Neural cell (in vitro differentiated cells): ENCODE measurements at regions not wholly inside any gene's neighbourhood (a gene's known extent, or its start where the extent isn't known, plus 50 kb on each side); places are given as distances from the start of the nearest gene placed in this dataset.

Source experiments
- H2AFZ ChIP-seq: fragments of 200-600, 300-800 bp; sonication (generic), shearing (Covaris generic); 2 replicates; pipeline ENCODE4 v1.6.0; 2014; ENCODE audit warnings: low read depth, mild to moderate bottlenecking, antibody characterized with exemption, low read length, moderate library complexity
- H3F3A ChIP-seq: fragments of 200-600 bp; shearing (Covaris generic); 2 replicates; pipeline ENCODE4 v1.6.1; 2016; ENCODE audit warnings: mild to moderate bottlenecking, moderate library complexity, mixed read lengths, antibody characterized with exemption, low read length; ENCODE audit not compliant: insufficient read depth, poor library complexity, severe bottlenecking
- H3K27ac ChIP-seq: fragments of 200-600, 300-800 bp; sonication (generic), shearing (Covaris generic); 2 replicates; pipeline ENCODE4 v1.5.1; 2014; ENCODE audit warnings: mild to moderate bottlenecking, low read length, moderate library complexity
- H3K27me3 ChIP-seq: fragments of 300-800, 200-600 bp; sonication (generic), shearing (Covaris generic); 2 replicates; pipeline ENCODE4 v1.6.0; 2014; ENCODE audit warnings: mild to moderate bottlenecking, low read depth, low read length, moderate library complexity; ENCODE audit not compliant: insufficient read depth
- H3K36me3 ChIP-seq: fragments of 300-800, 200-600 bp; sonication (generic), shearing (Covaris generic); 2 replicates; pipeline ENCODE4 v1.5.1; 2014; ENCODE audit warnings: mild to moderate bottlenecking, antibody characterized with exemption, low read length, moderate library complexity; ENCODE audit not compliant: insufficient read depth
- H3K4me2 ChIP-seq: fragments of 300-800, 200-600 bp; sonication (generic), shearing (Covaris generic); 2 replicates; pipeline ENCODE4 v1.6.0; 2014; ENCODE audit warnings: mild to moderate bottlenecking, low read length
- H3K4me3 ChIP-seq: fragments of 300-800, 200-600 bp; sonication (generic), shearing (Covaris generic); 2 replicates; pipeline ENCODE4 v1.5.1; 2014; ENCODE audit warnings: mild to moderate bottlenecking, low read length, moderate library complexity
- H3K79me2 ChIP-seq: fragments of 200-600 bp; shearing (Covaris generic); replicated peaks from 2 replicates; pipeline ENCODE4 v1.6.0; 2014; ENCODE audit warnings: mild to moderate bottlenecking, low read length, moderate library complexity; ENCODE audit not compliant: insufficient read depth
- H3K9ac ChIP-seq: fragments of 300-800, 200-600 bp; sonication (generic), shearing (Covaris generic); 2 replicates; pipeline ENCODE4 v1.6.1; 2016; ENCODE audit warnings: mild to moderate bottlenecking, low read length, mixed read lengths
- H3K9me2 ChIP-seq: fragments of 200-600 bp; shearing (Covaris generic); 2 replicates; pipeline ENCODE4 v1.6.1; 2016; ENCODE audit warnings: mild to moderate bottlenecking, low read length, mixed read lengths; ENCODE audit not compliant: insufficient read depth
- H3K9me3 ChIP-seq: fragments of 200-600, 300-800 bp; sonication (generic), shearing (Covaris generic); 2 replicates; pipeline ENCODE4 v1.6.1; 2016; ENCODE audit warnings: mild to moderate bottlenecking, mixed run types, low read length, moderate library complexity, mixed read lengths
- H4K20me1 ChIP-seq: fragments of 200-600 bp; shearing (Covaris generic); 2 replicates; pipeline ENCODE4 v1.6.1; 2016; ENCODE audit warnings: mild to moderate bottlenecking, mixed run types; ENCODE audit not compliant: insufficient read depth
- EP300 ChIP-seq: fragments of 450-650 bp; conservative IDR thresholded peaks from 2 replicates; pipeline ENCODE4 v1.6.1; 2014; ENCODE audit warnings: antibody characterized with exemption, mild to moderate bottlenecking, moderate library complexity; ENCODE audit not compliant: poor library complexity, severe bottlenecking
- EZH2 ChIP-seq: fragments of 200-600, 300-800 bp; shearing (Covaris generic), sonication (generic); IDR thresholded peaks from 2 replicates; pipeline ENCODE4 v1.6.1; 2014; ENCODE audit warnings: antibody characterized with exemption, low read length, borderline replicate concordance, mild to moderate bottlenecking; ENCODE audit not compliant: insufficient read depth, poor library complexity, severe bottlenecking
- MXI1 ChIP-seq: fragments of 450-650 bp; conservative IDR thresholded peaks from 2 replicates; pipeline ENCODE4 v1.6.1; 2014; ENCODE audit warnings: antibody characterized with exemption, mild to moderate bottlenecking; ENCODE audit not compliant: poor library complexity, severe bottlenecking
- POLR2AphosphoS5 ChIP-seq: IDR thresholded peaks from 2 replicates; pipeline ENCODE4 v1.6.1; 2012
- RAD21 ChIP-seq: fragments of 450-650 bp; conservative IDR thresholded peaks from 2 replicates; pipeline ENCODE4 v1.6.1; 2014; ENCODE audit warnings: antibody characterized with exemption, mild to moderate bottlenecking, moderate library complexity
- SMC3 ChIP-seq: fragments of 450-650 bp; conservative IDR thresholded peaks from 2 replicates; pipeline ENCODE4 v1.6.1; 2014; ENCODE audit warnings: antibody characterized with exemption, mild to moderate bottlenecking, moderate library complexity; ENCODE audit not compliant: poor library complexity
- TAF1 ChIP-seq: IDR thresholded peaks from 2 replicates; pipeline ENCODE4 v1.6.1; 2012; ENCODE audit warnings: low read depth
- TF ChIP-seq, protein P1 (sequence below): IDR thresholded peaks from 2 replicates; pipeline ENCODE4 v1.6.1; 2012; ENCODE audit warnings: borderline replicate concordance
- TF ChIP-seq, protein P2 (sequence below): fragments of 450-650 bp; IDR thresholded peaks from 2 replicates; pipeline ENCODE4 v1.5.1; 2014; ENCODE audit warnings: antibody characterized with exemption, mild to moderate bottlenecking, moderate library complexity; ENCODE audit not compliant: poor library complexity, severe bottlenecking

DNA sequence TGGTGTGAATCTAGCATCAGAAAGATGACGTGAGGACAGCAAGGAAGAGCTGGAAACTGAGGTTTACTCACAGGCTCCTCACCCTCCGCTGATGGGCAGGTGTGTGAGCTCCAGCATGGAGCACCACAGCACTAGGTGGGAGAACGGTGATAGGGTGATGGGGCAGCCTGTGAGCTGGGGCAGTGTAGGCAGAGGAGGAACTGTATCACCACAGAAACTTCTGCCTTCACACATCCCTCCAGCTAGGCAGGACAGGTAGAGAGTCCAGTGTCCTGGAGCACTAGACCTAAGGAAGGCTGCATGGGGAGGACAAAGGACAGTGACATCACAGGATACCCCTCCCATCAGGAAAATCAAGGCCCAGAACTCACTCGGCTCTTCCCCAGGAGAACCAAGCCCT is 241.8 kb upstream of the PRSS58 start:
- Histone ChIP-seq H3K36me3 (no peaks in the 10 kb centered on the region), H3F3A (no peaks in the 10 kb centered on the region), H3K9me3 (no peaks in the 10 kb centered on the region), H4K20me1 (no peaks in the 10 kb centered on the region), H3K9ac (no peak overlapping the region), H3K79me2 (no peaks in the 10 kb centered on the region), H2AFZ (no peak overlapping the region), H3K9me2 (no peaks in the 10 kb centered on the region), H3K27me3 (no peaks in the 10 kb centered on the region), H3K4me2 (no peak overlapping the region), H3K4me3 (no peak overlapping the region), H3K27ac (no peak overlapping the region)
- no peak for TF ChIP-seq SMC3
- no peak for TF ChIP-seq EP300
- TF ChIP-seq, protein P1, sequence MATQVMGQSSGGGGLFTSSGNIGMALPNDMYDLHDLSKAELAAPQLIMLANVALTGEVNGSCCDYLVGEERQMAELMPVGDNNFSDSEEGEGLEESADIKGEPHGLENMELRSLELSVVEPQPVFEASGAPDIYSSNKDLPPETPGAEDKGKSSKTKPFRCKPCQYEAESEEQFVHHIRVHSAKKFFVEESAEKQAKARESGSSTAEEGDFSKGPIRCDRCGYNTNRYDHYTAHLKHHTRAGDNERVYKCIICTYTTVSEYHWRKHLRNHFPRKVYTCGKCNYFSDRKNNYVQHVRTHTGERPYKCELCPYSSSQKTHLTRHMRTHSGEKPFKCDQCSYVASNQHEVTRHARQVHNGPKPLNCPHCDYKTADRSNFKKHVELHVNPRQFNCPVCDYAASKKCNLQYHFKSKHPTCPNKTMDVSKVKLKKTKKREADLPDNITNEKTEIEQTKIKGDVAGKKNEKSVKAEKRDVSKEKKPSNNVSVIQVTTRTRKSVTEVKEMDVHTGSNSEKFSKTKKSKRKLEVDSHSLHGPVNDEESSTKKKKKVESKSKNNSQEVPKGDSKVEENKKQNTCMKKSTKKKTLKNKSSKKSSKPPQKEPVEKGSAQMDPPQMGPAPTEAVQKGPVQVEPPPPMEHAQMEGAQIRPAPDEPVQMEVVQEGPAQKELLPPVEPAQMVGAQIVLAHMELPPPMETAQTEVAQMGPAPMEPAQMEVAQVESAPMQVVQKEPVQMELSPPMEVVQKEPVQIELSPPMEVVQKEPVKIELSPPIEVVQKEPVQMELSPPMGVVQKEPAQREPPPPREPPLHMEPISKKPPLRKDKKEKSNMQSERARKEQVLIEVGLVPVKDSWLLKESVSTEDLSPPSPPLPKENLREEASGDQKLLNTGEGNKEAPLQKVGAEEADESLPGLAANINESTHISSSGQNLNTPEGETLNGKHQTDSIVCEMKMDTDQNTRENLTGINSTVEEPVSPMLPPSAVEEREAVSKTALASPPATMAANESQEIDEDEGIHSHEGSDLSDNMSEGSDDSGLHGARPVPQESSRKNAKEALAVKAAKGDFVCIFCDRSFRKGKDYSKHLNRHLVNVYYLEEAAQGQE = no peak
- no peak for TF ChIP-seq MXI1
- no peak for TF ChIP-seq RAD21
- TF ChIP-seq EZH2 = no peak
- TF ChIP-seq POLR2AphosphoS5 = no peak
- TF ChIP-seq, protein P2, sequence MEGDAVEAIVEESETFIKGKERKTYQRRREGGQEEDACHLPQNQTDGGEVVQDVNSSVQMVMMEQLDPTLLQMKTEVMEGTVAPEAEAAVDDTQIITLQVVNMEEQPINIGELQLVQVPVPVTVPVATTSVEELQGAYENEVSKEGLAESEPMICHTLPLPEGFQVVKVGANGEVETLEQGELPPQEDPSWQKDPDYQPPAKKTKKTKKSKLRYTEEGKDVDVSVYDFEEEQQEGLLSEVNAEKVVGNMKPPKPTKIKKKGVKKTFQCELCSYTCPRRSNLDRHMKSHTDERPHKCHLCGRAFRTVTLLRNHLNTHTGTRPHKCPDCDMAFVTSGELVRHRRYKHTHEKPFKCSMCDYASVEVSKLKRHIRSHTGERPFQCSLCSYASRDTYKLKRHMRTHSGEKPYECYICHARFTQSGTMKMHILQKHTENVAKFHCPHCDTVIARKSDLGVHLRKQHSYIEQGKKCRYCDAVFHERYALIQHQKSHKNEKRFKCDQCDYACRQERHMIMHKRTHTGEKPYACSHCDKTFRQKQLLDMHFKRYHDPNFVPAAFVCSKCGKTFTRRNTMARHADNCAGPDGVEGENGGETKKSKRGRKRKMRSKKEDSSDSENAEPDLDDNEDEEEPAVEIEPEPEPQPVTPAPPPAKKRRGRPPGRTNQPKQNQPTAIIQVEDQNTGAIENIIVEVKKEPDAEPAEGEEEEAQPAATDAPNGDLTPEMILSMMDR = no peak
- TF ChIP-seq TAF1 = no peak

DNA sequence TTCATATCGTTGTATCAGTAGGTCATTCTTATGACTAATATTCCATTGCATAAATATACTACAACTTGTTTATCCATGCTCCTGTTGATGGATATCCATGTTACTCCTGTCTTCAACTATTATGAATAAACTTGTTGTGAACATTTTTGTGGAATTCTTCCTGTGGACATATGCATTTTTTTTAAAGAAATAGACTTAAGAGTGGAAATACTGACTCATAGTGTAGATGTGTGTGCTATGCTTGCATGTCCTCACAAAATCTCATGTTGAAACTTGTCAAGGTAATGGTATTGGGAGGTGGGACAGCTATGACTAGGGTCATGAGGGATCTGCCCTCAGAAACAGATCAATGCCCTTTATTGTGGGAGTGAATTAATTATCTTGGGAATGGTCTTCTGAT is 240.5 kb upstream of the PRSS58 start:
- Histone ChIP-seq H3K9ac (no peak overlapping the region), H3K79me2 (no peaks in the 10 kb centered on the region), H3K9me2 (no peaks in the 10 kb centered on the region), H2AFZ (no peak overlapping the region), H3K27me3 (no peaks in the 10 kb centered on the region), H3F3A (no peaks in the 10 kb centered on the region), H4K20me1 (no peaks in the 10 kb centered on the region), H3K4me2 (no peak overlapping the region), H3K27ac (no peak overlapping the region), H3K4me3 (no peak overlapping the region), H3K36me3 (no peaks in the 10 kb centered on the region), H3K9me3 (no peaks in the 10 kb centered on the region)
- TF ChIP-seq EZH2 (no peak), POLR2AphosphoS5 (no peak), TAF1 (no peak), EP300 (no peak), MXI1 (no peak)
- TF ChIP-seq, protein P2 = no peak
